Fibroblast of the aortic adventitia (primary cell): ENCODE measurements at regions not wholly inside any gene's neighbourhood (a gene's known extent, or its start where the extent isn't known, plus 50 kb on each side); places are given as distances from the start of the nearest gene placed in this dataset.
"Not testable (repeated sequence)": the region's sequence is repeated elsewhere in the genome, so short reads cannot be mapped to it uniquely, and the experiment has no call there.

Source experiments
- DNase-seq: peaks from one replicate; pipeline ENCODE4 v3.0.0-alpha.2; 2010; ENCODE audit warnings: low read depth
- H3K4me3 ChIP-seq: 2 replicates; pipeline ENCODE4 v1.5.1; 2011; ENCODE audit warnings: low read depth, mild to moderate bottlenecking, control low read depth, low read length, moderate library complexity
- TF ChIP-seq, protein P1 (sequence below): IDR thresholded peaks from 2 replicates; pipeline ENCODE4 v1.5.1; 2011; ENCODE audit warnings: mild to moderate bottlenecking, low read length, control low read depth, inconsistent platforms; ENCODE audit not compliant: insufficient read depth

DNA sequence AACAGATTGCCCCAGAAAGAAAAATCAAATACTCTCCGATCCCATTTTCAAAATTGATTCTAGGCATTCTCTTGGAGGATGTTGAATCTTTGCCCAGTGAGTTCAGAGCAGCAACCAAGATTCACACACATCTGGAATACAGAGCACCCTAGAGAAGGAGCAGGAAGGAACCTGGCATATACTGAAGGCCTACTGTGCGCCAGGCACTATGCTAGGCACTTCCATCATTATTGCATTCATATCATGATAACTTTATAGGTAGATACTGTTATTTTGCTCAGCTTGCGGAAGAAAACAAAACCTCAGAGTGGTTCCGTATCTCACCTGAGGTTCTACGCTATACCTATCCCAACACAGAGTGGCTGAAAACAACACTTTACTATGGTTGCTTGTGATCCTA, 160.3 kb upstream of the SERTAD2 start:
- DNase-seq: no peak
- TF ChIP-seq, protein P1, sequence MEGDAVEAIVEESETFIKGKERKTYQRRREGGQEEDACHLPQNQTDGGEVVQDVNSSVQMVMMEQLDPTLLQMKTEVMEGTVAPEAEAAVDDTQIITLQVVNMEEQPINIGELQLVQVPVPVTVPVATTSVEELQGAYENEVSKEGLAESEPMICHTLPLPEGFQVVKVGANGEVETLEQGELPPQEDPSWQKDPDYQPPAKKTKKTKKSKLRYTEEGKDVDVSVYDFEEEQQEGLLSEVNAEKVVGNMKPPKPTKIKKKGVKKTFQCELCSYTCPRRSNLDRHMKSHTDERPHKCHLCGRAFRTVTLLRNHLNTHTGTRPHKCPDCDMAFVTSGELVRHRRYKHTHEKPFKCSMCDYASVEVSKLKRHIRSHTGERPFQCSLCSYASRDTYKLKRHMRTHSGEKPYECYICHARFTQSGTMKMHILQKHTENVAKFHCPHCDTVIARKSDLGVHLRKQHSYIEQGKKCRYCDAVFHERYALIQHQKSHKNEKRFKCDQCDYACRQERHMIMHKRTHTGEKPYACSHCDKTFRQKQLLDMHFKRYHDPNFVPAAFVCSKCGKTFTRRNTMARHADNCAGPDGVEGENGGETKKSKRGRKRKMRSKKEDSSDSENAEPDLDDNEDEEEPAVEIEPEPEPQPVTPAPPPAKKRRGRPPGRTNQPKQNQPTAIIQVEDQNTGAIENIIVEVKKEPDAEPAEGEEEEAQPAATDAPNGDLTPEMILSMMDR: no peak
- H3K4me3 ChIP-seq: no peak overlapping the region

DNA sequence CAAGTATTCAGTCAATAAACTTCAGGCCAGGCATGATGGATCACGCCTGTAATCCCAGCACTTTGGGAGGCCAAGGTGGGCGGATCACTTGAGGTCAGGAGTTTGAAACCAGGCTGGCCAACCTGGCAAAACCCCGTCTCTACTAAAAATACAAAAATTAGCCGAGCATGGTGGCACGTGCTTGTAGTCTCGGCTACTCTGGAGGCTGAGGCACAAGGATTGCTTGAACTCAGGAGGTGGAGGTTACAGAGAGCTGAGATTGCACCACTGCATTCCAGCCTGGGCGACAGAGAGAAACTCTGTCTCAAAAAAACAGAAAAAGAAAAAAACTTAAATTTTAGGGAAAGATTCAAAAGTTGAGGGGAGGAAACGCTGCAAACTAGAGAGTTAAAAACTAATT, 162.8 kb upstream of the SERTAD2 start:
- H3K4me3 ChIP-seq, DNase-seq: not testable (repeated sequence)

DNA sequence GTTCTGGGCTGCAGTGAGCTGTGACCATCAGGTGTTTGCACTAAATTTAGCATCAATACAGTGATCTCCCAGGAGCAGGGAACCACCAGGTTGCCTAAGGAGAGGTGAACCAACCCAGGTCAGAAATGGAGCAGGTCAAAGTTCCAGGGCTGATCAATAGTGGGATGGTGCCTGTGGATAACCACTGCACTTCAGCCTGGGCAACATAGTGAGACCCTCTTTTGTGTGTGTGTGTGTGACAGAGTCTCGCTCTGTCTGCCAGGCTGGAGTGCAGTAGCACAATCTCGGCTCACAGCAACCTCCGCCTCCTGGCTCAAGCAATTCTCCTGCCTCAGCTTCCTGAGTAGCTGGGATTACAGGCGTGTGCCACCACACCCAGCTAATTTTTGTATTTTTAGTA, 163.7 kb upstream of the SERTAD2 start:
- no peak overlapping the region for H3K4me3 ChIP-seq
- TF ChIP-seq, protein P1: no peak
- DNase-seq: no peak

DNA sequence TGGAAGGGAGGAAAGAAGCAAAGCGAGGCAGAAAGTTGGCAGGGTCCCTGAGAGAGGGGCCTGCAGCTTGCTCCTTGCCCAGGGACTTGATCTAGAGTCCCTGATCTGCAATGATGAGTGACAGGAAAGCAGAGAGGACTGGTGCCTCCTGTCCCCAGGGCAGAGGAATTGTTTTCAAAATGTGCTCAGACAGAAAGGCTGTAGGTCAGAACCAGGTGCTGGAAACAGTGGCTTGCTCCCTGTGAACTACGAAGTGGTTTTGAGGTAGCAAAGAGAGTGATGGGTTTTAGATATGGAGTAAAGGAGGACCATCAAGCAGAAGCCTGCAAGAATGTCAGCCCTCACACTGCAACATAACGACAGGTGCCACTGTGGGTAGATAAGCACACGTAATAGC, 164.9 kb upstream of the SERTAD2 start:
- TF ChIP-seq, protein P1: no peak
- no peak overlapping the region for H3K4me3 ChIP-seq
- DNase-seq: no peak

DNA sequence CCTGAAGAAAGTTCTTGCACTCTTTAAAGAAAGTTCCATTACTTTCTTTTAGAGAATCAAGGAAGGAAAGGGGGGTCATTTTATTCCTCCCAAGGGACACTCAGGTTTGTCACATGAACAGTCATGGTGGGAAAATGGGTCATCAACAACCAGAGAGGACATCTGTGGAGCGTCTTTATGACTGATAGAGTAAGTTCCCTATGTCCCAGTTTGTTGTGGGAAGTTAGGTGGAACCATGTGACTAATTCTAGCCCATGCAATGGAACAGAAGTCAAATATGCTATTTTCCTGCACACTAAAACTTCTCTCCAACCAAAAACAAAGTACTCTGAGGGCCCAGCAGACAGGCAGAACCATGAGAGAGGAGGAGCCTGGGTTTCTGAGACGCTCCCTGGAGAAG, 165.6 kb upstream of the SERTAD2 start:
- no peak overlapping the region for H3K4me3 ChIP-seq
- no peak for DNase-seq

DNA sequence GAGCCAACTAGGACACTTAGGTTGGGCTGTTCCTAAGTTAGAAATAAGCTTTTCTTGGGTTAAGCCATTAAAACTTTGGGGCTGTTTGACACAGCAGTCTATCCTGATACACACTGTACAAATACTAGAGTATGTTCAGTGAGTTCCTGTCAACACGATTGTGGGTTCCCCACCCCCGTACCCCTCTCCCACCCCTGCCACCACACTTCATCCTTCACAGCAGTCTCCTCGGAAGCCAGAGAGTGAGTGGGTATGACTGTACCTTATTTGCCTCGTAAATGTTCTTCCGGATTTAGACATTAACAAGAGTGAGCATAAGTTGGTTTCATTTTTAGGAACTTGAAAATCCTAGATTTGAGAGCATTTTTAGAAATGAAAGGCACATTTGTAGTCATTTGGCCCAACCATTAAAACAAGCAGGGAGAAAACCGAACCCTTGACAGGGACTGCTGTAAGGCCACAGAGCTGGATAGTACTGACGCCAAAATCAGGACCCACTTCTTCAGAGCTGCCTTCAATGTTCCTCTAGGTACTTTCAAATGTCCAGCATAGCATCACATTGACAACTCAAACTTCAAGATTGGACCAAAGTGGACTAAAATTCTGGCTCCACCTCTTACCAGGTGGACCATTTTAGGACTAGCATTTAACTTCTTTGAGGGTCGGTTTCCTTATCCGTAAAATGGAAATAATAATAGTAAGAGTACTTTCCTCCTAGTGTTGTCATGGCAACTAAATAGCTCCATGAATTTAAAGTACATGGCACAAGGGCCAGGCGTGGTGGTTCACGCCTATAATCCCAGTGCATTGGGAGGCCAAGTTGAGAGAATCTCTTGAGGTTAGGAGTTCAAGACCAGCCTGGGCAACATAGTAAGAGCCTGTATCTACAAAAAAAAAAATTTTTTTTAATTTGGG, 166.3 kb upstream of the SERTAD2 start:
- no peak overlapping the region for H3K4me3 ChIP-seq
- no peak for DNase-seq
- TF ChIP-seq, protein P1: no peak

More for the DNA sequence above, 165.6 kb upstream of the SERTAD2 start:
- TF ChIP-seq, protein P1: no peak

DNA sequence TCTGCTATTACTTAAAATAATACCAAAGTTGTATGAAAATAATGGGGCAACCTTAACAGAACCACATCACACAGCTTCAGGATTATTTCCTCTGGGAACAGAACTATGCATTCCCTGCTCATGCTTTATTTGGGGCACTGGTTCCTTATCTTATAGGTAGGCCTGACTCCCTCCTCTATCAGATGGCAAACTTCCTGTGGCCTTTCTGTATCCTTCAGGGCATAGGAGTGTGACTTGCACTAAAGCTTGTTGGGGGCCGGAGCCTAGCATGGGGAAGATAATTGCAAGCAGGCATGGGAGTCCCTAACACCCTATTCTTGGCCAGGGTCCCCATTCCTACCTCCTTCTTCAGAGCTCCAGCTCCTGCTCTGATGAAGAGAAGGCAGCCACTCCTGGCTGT, 167.2 kb upstream of the SERTAD2 start:
- DNase-seq: no peak
- no peak overlapping the region for H3K4me3 ChIP-seq
- TF ChIP-seq, protein P1: no peak
